ENCODE measurements at regions not wholly inside any gene's neighbourhood (a gene's known extent, or its start where the extent isn't known, plus 50 kb on each side); places are given as distances from the start of the nearest gene placed in this dataset.

- Histone ChIP-seq H3K27me3 (ENCODE audit: insufficient read depth, low read length) (no peaks in the 10 kb centered on the region), H2AFZ (ENCODE audit: low read length) (no peak overlapping the region), H3K36me3 (ENCODE audit: insufficient read depth, low read length) (no peaks in the 10 kb centered on the region), H3K27ac (ENCODE audit: low read depth, low read length) (no peak overlapping the region), H3K4me3 (ENCODE audit: insufficient read depth, low read length) (no peak overlapping the region), H3K79me2 (ENCODE audit: insufficient read depth, low read length) (no peaks in the 10 kb centered on the region), H4K20me1 (ENCODE audit: insufficient read depth, low read length) (no peaks in the 10 kb centered on the region), H3K4me2 (ENCODE audit: insufficient read depth, low read length) (no peak overlapping the region), H3K4me1 (ENCODE audit: insufficient read depth, low read length) (no peaks in the 10 kb centered on the region), H3K9me3 (ENCODE audit: low read depth, low read length) (no peaks in the 10 kb centered on the region)
- TF ChIP-seq, protein P1, sequence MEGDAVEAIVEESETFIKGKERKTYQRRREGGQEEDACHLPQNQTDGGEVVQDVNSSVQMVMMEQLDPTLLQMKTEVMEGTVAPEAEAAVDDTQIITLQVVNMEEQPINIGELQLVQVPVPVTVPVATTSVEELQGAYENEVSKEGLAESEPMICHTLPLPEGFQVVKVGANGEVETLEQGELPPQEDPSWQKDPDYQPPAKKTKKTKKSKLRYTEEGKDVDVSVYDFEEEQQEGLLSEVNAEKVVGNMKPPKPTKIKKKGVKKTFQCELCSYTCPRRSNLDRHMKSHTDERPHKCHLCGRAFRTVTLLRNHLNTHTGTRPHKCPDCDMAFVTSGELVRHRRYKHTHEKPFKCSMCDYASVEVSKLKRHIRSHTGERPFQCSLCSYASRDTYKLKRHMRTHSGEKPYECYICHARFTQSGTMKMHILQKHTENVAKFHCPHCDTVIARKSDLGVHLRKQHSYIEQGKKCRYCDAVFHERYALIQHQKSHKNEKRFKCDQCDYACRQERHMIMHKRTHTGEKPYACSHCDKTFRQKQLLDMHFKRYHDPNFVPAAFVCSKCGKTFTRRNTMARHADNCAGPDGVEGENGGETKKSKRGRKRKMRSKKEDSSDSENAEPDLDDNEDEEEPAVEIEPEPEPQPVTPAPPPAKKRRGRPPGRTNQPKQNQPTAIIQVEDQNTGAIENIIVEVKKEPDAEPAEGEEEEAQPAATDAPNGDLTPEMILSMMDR (IDR thresholded peaks at IDR 0.05; ENCODE audit: extremely low read depth, low read depth, low read length): no peak
- no peak for DNase-seq (ENCODE audit: insufficient read length, low spot score, missing footprints)
These were observed 208.5 kb upstream of the DAB1 start for GRCh38 chr1:57632401-57632800.

DNA sequence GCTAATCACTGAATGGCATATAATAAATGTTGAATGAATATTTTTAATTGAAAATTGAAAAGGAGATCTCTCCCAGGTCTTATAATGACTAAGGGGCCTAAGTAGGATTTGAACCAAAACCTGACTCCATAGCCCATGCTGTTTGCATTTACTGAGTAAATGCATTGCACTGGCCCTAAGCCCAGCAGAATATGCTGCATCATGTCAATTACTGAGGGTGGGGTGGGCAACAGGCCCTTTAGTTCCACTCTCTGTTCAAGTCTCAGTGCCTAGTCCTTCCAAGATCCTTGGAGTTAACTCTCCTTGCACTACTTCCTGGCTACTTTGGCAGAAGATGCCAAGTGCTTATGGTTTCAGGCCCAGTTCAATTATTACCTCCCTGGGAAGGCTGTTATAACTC is 203.8 kb upstream of the DAB1 start:
- Histone ChIP-seq H4K20me1 (ENCODE audit: insufficient read depth, low read length) (no peaks in the 10 kb centered on the region), H3K27me3 (ENCODE audit: insufficient read depth, low read length) (no peaks in the 10 kb centered on the region), H3K36me3 (ENCODE audit: insufficient read depth, low read length) (no peaks in the 10 kb centered on the region), H3K79me2 (ENCODE audit: insufficient read depth, low read length) (no peaks in the 10 kb centered on the region), H3K27ac (ENCODE audit: low read depth, low read length) (no peak overlapping the region), H3K4me3 (ENCODE audit: insufficient read depth, low read length) (no peak overlapping the region), H3K9me3 (ENCODE audit: low read depth, low read length) (no peaks in the 10 kb centered on the region), H3K4me1 (ENCODE audit: insufficient read depth, low read length) (no peaks in the 10 kb centered on the region), H2AFZ (ENCODE audit: low read length) (no peak overlapping the region), H3K4me2 (ENCODE audit: insufficient read depth, low read length) (no peak overlapping the region)
- DNase-seq (ENCODE audit: insufficient read length, low spot score, missing footprints): no peak
- TF ChIP-seq, protein P1 (IDR thresholded peaks at IDR 0.05; ENCODE audit: extremely low read depth, low read depth, low read length): no peak

DNA sequence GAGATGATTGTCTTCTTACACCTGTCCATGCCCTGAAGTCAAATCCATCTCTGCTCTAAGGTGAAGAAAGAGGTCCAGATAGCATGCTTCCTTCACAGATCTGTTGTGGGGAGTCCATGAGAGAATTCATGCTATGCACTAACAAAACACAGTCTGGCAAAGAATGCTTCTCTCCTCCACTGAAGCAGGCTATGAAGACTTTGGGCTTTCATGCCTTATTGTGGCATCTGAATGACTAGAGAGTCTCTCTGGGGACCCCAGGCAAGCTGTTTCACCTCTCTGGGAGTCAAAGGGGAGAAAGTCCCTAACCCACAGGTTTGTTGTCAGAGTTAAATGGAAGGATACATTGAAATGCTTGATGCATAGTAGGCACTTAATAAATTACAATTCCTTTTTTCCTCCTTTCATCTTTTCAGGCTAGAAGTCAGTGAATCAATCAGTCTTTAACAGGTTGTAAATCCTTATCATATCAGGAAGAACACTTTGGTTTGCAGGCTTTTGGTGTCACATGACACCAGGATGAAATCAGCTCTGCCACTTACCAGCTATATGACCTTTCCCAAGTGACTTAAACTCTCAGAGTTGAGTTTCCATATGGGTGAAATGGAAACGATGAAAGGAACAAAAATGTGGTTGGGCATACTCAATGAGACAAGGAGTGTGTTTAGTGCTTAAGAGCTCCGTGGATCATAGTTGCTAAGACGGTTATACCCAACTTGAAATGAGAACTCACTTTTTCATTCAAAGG is 200.1 kb upstream of the DAB1 start:
- Histone ChIP-seq H3K36me3 (ENCODE audit: insufficient read depth, low read length) (no peaks in the 10 kb centered on the region), H3K4me1 (ENCODE audit: insufficient read depth, low read length) (no peaks in the 10 kb centered on the region), H3K4me2 (ENCODE audit: insufficient read depth, low read length) (no peak overlapping the region), H3K79me2 (ENCODE audit: insufficient read depth, low read length) (no peaks in the 10 kb centered on the region), H4K20me1 (ENCODE audit: insufficient read depth, low read length) (no peaks in the 10 kb centered on the region), H2AFZ (ENCODE audit: low read length) (no peak overlapping the region), H3K27me3 (ENCODE audit: insufficient read depth, low read length) (no peaks in the 10 kb centered on the region), H3K9me3 (ENCODE audit: low read depth, low read length) (no peaks in the 10 kb centered on the region), H3K4me3 (ENCODE audit: insufficient read depth, low read length) (no peak overlapping the region), H3K27ac (ENCODE audit: low read depth, low read length) (no peak overlapping the region)
- DNase-seq (ENCODE audit: insufficient read length, low spot score, missing footprints): no peak
- TF ChIP-seq, protein P1 (IDR thresholded peaks at IDR 0.05; ENCODE audit: extremely low read depth, low read depth, low read length): no peak

- H4K20me1 ChIP-seq (ENCODE audit: insufficient read depth, low read length): no peaks in the 10 kb centered on the region
- no peak overlapping the region for H2AFZ ChIP-seq (ENCODE audit: low read length)
- no peak overlapping the region for H3K4me3 ChIP-seq (ENCODE audit: insufficient read depth, low read length)
- H3K4me2 ChIP-seq (ENCODE audit: insufficient read depth, low read length): no peak overlapping the region
- no peaks in the 10 kb centered on the region for H3K9me3 ChIP-seq (ENCODE audit: low read depth, low read length)
- H3K27ac ChIP-seq (ENCODE audit: low read depth, low read length): no peak overlapping the region
- TF ChIP-seq, protein P1 (IDR thresholded peaks at IDR 0.05; ENCODE audit: extremely low read depth, low read depth, low read length): no peak
- no peak for DNase-seq (ENCODE audit: insufficient read length, low spot score, missing footprints)
- H3K4me1 ChIP-seq (ENCODE audit: insufficient read depth, low read length): no peaks in the 10 kb centered on the region
- no peaks in the 10 kb centered on the region for H3K27me3 ChIP-seq (ENCODE audit: insufficient read depth, low read length)
- H3K79me2 ChIP-seq (ENCODE audit: insufficient read depth, low read length): no peaks in the 10 kb centered on the region
- no peaks in the 10 kb centered on the region for H3K36me3 ChIP-seq (ENCODE audit: insufficient read depth, low read length)
These were observed 199.4 kb upstream of the DAB1 start for GRCh38 chr1:57623039-57623790.
